HL-60 (cell line): ENCODE measurements at regions not wholly inside any gene's neighbourhood (a gene's known extent, or its start where the extent isn't known, plus 50 kb on each side); places are given as distances from the start of the nearest gene placed in this dataset.
A peak's percentile ranks its signal among the peaks of the same experiment; 100 is the strongest.

Experiments
- DNase-seq, 2 experiments: peaks; one replicate each; pipeline ENCODE4 v3.0.0-alpha.2; 2010 to 2020; ENCODE audit warnings: low read depth in 1 of 2, low spot score in 1 of 2
- H3K27ac ChIP-seq: fragments of 250-450 bp; sonication (Bioruptor Pico); replicated peaks from 2 replicates; pipeline ENCODE4 v1.5.1; 2020; ENCODE audit warnings: mild to moderate bottlenecking, moderate library complexity
- H3K27me3 ChIP-seq: fragments of 250-450 bp; sonication (Bioruptor Pico); 2 replicates; pipeline ENCODE4 v1.5.1; 2021; ENCODE audit warnings: mild to moderate bottlenecking, moderate library complexity; ENCODE audit not compliant: insufficient read depth, poor library complexity, severe bottlenecking
- H3K4me3 ChIP-seq: replicated peaks from 2 replicates; pipeline ENCODE4 v1.5.1; 2011; ENCODE audit warnings: mild to moderate bottlenecking, control low read depth, low read length; ENCODE audit not compliant: insufficient read depth
- GABPA ChIP-seq: IDR thresholded peaks from 2 replicates; pipeline ENCODE4 v1.6.1; 2012; ENCODE audit warnings: low read depth
- POLR2AphosphoS5 ChIP-seq: IDR thresholded peaks from 2 replicates; pipeline ENCODE4 v1.6.1; 2012; ENCODE audit warnings: low read depth
- SPI1 ChIP-seq: IDR thresholded peaks from 2 replicates; pipeline ENCODE4 v1.6.1; 2012; ENCODE audit warnings: low read depth, mild to moderate bottlenecking, borderline replicate concordance
- TF ChIP-seq, protein P1 (sequence below): IDR thresholded peaks from 2 replicates; pipeline ENCODE4 v1.6.1; 2012; ENCODE audit warnings: low read depth; ENCODE audit not compliant: insufficient replicate concordance
- TF ChIP-seq, protein P2 (sequence below): IDR thresholded peaks from one replicate; pipeline ENCODE4 v1.5.1; 2011; ENCODE audit warnings: low read length, control low read depth, inconsistent platforms; ENCODE audit not compliant: insufficient read depth

DNA sequence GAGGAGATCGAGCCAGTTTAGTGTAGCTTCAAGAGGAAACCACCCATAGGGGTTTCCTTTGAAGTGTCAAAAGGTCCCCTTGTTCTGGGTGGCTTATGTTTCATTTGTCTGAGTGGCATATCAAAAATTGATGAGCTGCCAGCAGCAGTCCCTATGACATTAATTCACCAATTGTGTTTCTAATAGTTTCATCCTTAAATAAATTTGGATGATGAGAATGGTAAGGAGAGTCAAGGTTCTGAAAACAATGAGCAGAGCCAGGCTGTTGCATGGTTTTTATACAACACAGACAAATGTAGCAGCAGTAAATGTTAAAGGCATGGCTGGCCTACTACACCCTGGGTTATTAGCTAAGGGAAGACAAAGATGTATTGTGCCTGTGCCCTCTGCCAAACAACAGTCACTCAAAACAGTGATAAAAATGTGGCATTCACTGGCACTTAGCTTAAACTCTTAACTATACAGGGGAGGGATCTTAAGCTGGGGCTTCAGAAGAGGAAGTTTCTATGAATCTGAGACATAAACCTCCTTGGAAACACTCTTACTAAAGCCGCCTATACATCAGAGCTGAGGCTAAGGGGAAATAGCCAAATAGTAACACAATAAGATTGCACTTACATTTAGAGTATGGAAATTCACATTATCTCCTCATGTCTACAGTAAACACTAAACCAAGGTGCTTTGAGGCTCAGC lies 200.5 kb downstream of the POU4F1 start:
- Histone ChIP-seq H3K27ac (no peak overlapping the region), H3K4me3 (no peak overlapping the region), H3K27me3 (no peaks in the 10 kb centered on the region)
- DNase-seq = no peak
- TF ChIP-seq GABPA = no peak
- TF ChIP-seq, protein P1, sequence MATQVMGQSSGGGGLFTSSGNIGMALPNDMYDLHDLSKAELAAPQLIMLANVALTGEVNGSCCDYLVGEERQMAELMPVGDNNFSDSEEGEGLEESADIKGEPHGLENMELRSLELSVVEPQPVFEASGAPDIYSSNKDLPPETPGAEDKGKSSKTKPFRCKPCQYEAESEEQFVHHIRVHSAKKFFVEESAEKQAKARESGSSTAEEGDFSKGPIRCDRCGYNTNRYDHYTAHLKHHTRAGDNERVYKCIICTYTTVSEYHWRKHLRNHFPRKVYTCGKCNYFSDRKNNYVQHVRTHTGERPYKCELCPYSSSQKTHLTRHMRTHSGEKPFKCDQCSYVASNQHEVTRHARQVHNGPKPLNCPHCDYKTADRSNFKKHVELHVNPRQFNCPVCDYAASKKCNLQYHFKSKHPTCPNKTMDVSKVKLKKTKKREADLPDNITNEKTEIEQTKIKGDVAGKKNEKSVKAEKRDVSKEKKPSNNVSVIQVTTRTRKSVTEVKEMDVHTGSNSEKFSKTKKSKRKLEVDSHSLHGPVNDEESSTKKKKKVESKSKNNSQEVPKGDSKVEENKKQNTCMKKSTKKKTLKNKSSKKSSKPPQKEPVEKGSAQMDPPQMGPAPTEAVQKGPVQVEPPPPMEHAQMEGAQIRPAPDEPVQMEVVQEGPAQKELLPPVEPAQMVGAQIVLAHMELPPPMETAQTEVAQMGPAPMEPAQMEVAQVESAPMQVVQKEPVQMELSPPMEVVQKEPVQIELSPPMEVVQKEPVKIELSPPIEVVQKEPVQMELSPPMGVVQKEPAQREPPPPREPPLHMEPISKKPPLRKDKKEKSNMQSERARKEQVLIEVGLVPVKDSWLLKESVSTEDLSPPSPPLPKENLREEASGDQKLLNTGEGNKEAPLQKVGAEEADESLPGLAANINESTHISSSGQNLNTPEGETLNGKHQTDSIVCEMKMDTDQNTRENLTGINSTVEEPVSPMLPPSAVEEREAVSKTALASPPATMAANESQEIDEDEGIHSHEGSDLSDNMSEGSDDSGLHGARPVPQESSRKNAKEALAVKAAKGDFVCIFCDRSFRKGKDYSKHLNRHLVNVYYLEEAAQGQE = no peak
- TF ChIP-seq, protein P2, sequence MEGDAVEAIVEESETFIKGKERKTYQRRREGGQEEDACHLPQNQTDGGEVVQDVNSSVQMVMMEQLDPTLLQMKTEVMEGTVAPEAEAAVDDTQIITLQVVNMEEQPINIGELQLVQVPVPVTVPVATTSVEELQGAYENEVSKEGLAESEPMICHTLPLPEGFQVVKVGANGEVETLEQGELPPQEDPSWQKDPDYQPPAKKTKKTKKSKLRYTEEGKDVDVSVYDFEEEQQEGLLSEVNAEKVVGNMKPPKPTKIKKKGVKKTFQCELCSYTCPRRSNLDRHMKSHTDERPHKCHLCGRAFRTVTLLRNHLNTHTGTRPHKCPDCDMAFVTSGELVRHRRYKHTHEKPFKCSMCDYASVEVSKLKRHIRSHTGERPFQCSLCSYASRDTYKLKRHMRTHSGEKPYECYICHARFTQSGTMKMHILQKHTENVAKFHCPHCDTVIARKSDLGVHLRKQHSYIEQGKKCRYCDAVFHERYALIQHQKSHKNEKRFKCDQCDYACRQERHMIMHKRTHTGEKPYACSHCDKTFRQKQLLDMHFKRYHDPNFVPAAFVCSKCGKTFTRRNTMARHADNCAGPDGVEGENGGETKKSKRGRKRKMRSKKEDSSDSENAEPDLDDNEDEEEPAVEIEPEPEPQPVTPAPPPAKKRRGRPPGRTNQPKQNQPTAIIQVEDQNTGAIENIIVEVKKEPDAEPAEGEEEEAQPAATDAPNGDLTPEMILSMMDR = no peak
- no peak for TF ChIP-seq POLR2AphosphoS5
- TF ChIP-seq SPI1 = no peak

DNA sequence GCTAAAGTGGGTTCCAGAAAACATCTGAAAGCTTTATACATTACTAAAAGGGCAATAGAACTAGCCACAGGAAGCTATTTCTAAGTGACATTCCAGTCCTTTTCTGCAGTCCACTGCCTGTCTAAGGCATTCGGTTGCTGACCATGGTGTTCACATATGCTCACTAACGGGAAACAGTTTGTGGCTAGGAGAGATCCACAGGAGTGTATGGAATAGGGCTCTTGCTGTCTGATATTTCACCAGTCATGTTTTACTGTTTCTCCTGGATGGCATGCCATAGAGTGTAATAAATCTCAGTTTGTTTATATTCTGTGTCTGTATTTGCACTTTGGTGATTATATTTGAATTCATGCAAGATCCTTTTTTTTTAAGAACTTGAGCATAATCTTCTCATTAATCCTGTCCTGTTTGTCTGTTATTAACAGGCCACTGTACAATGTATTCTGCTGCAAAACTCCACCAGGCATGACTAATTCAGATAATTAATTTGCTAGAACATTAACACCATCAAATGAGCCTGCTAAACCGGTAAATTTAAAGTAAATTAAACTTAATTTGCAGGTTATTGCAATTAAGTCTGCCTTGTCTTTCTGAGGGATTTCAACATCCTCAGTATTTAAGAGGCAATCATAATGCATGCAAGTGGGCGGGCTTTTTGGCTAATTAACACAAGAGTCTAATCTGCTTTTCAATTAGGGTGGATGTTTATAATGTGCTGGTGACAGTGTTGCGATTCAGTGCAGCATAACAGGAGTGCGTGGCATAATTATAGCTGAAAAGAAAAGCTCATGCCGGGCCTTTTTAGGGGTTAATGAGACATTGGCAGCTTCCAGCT lies 201.3 kb downstream of the POU4F1 start:
- Histone ChIP-seq H3K27me3 (no peaks in the 10 kb centered on the region), H3K4me3 (no peak overlapping the region), H3K27ac (no peak overlapping the region)
- no peak for DNase-seq
- no peak for TF ChIP-seq GABPA
- TF ChIP-seq, protein P2 = no peak
- no peak for TF ChIP-seq POLR2AphosphoS5
- TF ChIP-seq, protein P1 = no peak
- TF ChIP-seq SPI1 = no peak

DNA sequence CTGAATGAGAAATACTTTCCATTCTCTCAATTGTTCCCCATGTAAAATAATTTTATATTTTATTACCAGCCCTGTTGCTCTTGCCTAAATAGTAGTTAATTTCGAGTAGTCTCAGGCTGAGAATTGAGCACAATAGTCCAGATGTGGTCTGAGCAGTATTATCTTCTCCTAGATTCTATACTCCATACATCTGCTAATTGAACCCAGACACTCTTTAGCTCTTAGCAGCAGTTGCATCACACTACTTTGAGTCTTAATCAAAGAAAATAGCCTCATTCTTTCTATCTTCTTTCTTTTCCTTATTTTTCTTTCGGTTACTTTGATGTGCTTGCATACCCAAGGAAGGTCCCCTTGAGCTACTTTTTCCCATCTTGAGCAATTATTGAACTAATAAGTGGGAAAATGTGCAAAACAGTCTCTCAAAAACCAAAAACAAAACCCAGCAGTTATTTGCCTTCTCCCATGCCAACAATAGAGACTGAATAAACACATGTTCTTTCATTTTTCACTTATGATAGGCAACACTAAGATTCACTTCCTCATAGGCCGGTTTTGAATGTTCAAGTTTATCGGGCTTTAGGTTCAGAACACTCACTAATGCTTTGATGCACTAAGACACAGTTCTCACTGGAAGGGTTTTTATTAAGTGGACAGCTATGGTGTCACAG lies 204.5 kb downstream of the POU4F1 start:
- no peak for DNase-seq
- TF ChIP-seq SPI1 (peak; percentile 22; the same call in 1 of the 2 replicates), POLR2AphosphoS5 (no peak), GABPA (no peak)
- Histone ChIP-seq H3K27me3 (no peaks in the 10 kb centered on the region), H3K27ac (no peak overlapping the region), H3K4me3 (no peak overlapping the region)
